Lower leg skin (tissue), 3 donors: ENCODE measurements at regions not wholly inside any gene's neighbourhood (a gene's known extent, or its start where the extent isn't known, plus 50 kb on each side); places are given as distances from the start of the nearest gene placed in this dataset.

ENCODE experiments used
- CTCF ChIP-seq, 3 donors: fragments of 450-650 bp; IDR thresholded peaks; one replicate each; pipeline ENCODE4 v1.5.1; 2016; ENCODE audit warnings: antibody characterized with exemption in 3 of 3, mild to moderate bottlenecking in 3 of 3, moderate library complexity in 2 of 3
- POLR2A ChIP-seq, 2 donors: fragments of 450-650 bp; IDR thresholded peaks; one replicate each; pipeline ENCODE4 v1.6.1; 2016 to 2017; ENCODE audit warnings: antibody characterized with exemption in 2 of 2, mild to moderate bottlenecking in 1 of 2, moderate library complexity in 1 of 2

GRCh38 chr15:60118626-60119025 is 114.5 kb downstream of the FOXB1 start:
- TF ChIP-seq POLR2A (IDR thresholded peaks at IDR 0.05) (no peak), CTCF (IDR thresholded peaks at IDR 0.05) (no peak)
